ENCODE measurements at regions not wholly inside any gene's neighbourhood (a gene's known extent, or its start where the extent isn't known, plus 50 kb on each side); places are given as distances from the start of the nearest gene placed in this dataset.

GRCh38 chr6:119686644-119687043 is 337.1 kb upstream of the MAN1A1 start:
- Histone ChIP-seq H3K27me3 (replicated peaks in 1 of 7) (no peaks in the 10 kb centered on the region), H3K9me3 (no peaks in the 10 kb centered on the region), H3K27ac (no peak overlapping the region), H3K4me3 (no peak overlapping the region), H3K4me1 (peaks cover 0 to 9% (median 0%) of the 10 kb centered on the region in 6 donors), H3K36me3 (no peaks in the 10 kb centered on the region)
- WGBS, 5 donors = 59 to 69% (median 62%) methylated on average over 1 of the region's 1 CpG
- intact Hi-C loops (cut with DNase I; ENCODE audit: low total_unique reads) = no loop called here
- TF ChIP-seq POLR2AphosphoS5 (IDR thresholded peaks at IDR 0.05) (no peak), CTCF (IDR thresholded peaks at IDR 0.05 in 8 of 11, conservative IDR thresholded peaks at IDR 0.05 in 3 of 11) (no peak), POLR2A (IDR thresholded peaks at IDR 0.05) (no peak)
- no peak for DNase-seq

GRCh38 chr6:119686240-119686639 is 336.7 kb upstream of the MAN1A1 start:
- H3K36me3 ChIP-seq = no peaks in the 10 kb centered on the region
- no peak overlapping the region for H3K4me3 ChIP-seq
- no peaks in the 10 kb centered on the region for H3K9me3 ChIP-seq
- DNase-seq = no peak
- no peak overlapping the region for H3K27ac ChIP-seq
- TF ChIP-seq CTCF (IDR thresholded peaks at IDR 0.05 in 8 of 11, conservative IDR thresholded peaks at IDR 0.05 in 3 of 11) (no peak), POLR2AphosphoS5 (IDR thresholded peaks at IDR 0.05) (no peak), POLR2A (IDR thresholded peaks at IDR 0.05) (no peak)
- peaks cover 0 to 9% (median 0%) of the 10 kb centered on the region in 6 donors for H3K4me1 ChIP-seq
- no peaks in the 10 kb centered on the region for H3K27me3 ChIP-seq (replicated peaks in 1 of 7)
- intact Hi-C loops (cut with DNase I; ENCODE audit: low total_unique reads) = no loop called here

DNA sequence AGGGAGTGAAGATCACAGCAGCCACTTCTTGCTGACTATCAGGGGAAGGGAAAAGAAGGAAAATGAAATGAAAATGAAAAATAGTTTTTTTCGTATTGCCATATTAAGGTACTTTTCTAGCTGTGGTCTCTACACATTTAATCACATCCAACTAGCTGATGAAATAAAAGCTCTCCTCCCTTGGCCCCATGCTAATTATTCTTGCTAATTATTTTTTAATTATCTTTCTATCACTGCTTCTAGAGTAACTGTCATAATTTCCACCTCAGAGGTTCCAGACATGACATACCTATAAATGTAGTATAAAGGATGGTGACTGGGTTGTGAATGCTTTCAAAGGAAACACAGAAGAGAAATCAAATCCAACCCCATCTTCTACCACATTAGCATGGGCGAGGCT is 334.1 kb upstream of the MAN1A1 start:
- TF ChIP-seq POLR2AphosphoS5 (IDR thresholded peaks at IDR 0.05) = no peak
- no peaks in the 10 kb centered on the region for H3K9me3 ChIP-seq
- WGBS, 5 donors = 80 to 95% (median 93%) methylated on average over 2 of the region's 2 CpGs

GRCh38 chr6:119683031-119683430 is 333.5 kb upstream of the MAN1A1 start:
- Histone ChIP-seq H3K27me3 (replicated peaks in 1 of 7) (no peaks in the 10 kb centered on the region), H3K9me3 (no peaks in the 10 kb centered on the region), H3K36me3 (no peaks in the 10 kb centered on the region), H3K27ac (no peak overlapping the region), H3K4me1 (peaks cover 0 to 9% (median 0%) of the 10 kb centered on the region in 6 donors), H3K4me3 (no peak overlapping the region)
- WGBS, 5 donors = 87 to 98% (median 90%) methylated on average over 2 of the region's 2 CpGs
- intact Hi-C loops (cut with DNase I; ENCODE audit: low total_unique reads) = no loop called here
- no peak for DNase-seq
- TF ChIP-seq POLR2A (IDR thresholded peaks at IDR 0.05) (no peak), CTCF (IDR thresholded peaks at IDR 0.05 in 8 of 11, conservative IDR thresholded peaks at IDR 0.05 in 3 of 11) (no peak), POLR2AphosphoS5 (IDR thresholded peaks at IDR 0.05) (no peak)

More for the DNA sequence above, 334.1 kb upstream of the MAN1A1 start:
- no peak for DNase-seq
- peaks cover 0 to 9% (median 0%) of the 10 kb centered on the region in 6 donors for H3K4me1 ChIP-seq
- intact Hi-C loops (cut with DNase I; ENCODE audit: low total_unique reads) = no loop called here
- no peak overlapping the region for H3K27ac ChIP-seq
- H3K4me3 ChIP-seq = no peak overlapping the region
- no peaks in the 10 kb centered on the region for H3K27me3 ChIP-seq (replicated peaks in 1 of 7)
- no peaks in the 10 kb centered on the region for H3K36me3 ChIP-seq

DNA sequence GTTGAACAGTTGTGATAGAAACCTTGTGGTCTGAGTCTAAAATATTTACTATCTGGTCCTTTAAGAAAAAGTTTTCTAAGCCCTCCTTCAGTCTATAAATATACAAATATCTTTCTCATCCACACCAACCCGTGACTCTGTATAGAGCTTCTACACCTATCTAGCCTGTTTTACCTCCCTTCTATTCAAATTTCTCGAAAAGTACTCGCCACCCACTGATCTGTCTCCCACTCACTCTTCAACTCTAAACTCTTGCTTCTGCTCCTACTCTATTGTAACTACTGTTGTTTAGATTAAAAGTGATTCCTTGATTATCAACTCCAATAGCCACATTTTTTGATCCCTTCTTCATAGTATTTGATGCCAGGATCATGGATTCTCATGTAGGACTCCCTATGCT is 329.4 kb upstream of the MAN1A1 start:
- no peaks in the 10 kb centered on the region for H3K36me3 ChIP-seq
- 79 to 94% (median 91%) methylated on average over 3 of the region's 3 CpGs for WGBS, 5 donors
- H3K27me3 ChIP-seq (replicated peaks in 1 of 7) = no peaks in the 10 kb centered on the region
- no peaks in the 10 kb centered on the region for H3K4me1 ChIP-seq
- intact Hi-C loops (cut with DNase I; ENCODE audit: low total_unique reads) = no loop called here
- DNase-seq = no peak
- no peaks in the 10 kb centered on the region for H3K9me3 ChIP-seq
- TF ChIP-seq POLR2A (IDR thresholded peaks at IDR 0.05) (no peak), POLR2AphosphoS5 (IDR thresholded peaks at IDR 0.05) (no peak), CTCF (IDR thresholded peaks at IDR 0.05 in 8 of 11, conservative IDR thresholded peaks at IDR 0.05 in 3 of 11) (no peak)
- no peak overlapping the region for H3K4me3 ChIP-seq
- no peak overlapping the region for H3K27ac ChIP-seq

All from spleen (tissue), 11 donors.